K562 (cell line): ENCODE measurements at regions not wholly inside any gene's neighbourhood (a gene's known extent, or its start where the extent isn't known, plus 50 kb on each side); places are given as distances from the start of the nearest gene placed in this dataset.

ENCODE experiments used
- ATAC-seq: fragments of 200-7000 bp; cut with Tn5 transposase; 3 replicates; pipeline ENCODE4 v1.9.1; 2020; ENCODE audit warnings: moderate library complexity
- BruUV-seq: library from RNA; stranded (reverse); fragments of 400-500 nt; replicated peaks from 2 replicates; lab custom pipeline; 2021; lab: Mats Ljungman, UMichigan
- CTCF ChIA-PET: fragments of 300-600 bp; formaldehyde crosslinking; extraction: SDS; loops from one replicate; lab custom pipeline; 2021; ENCODE audit warnings: low intra/inter-chr PET ratio; lab: Yijun Ruan, JAX
- POLR2A ChIA-PET: fragments of 300-600, 350-650 bp; sonication (Branson Sonifier 250); formaldehyde crosslinking; extraction: SDS; loops from one replicate; lab custom pipeline; 2021; ENCODE audit warnings: antibody characterized with exemption, inconsistent platforms; lab: Yijun Ruan, JAX
- DNase-seq, 4 experiments: peaks; one replicate each; pipeline versions ENCODE4 v3.0.0 to v3.0.0-alpha.2; 2011 to 2018; ENCODE audit warnings: low spot score in 3 of 4, mixed read lengths in 3 of 4; ENCODE audit errors: extremely low read depth in 1 of 4
- FAIRE-seq: peaks from 2 replicates; lab custom pipeline; 2011; peaks lifted over from hg19 to GRCh38; lab: Jason Lieb, UNC
- H2AFZ ChIP-seq: 2 replicates; pipeline ENCODE4 v1.6.0; 2011; ENCODE audit warnings: low read depth, low read length, control low read depth, inconsistent platforms
- H3K27ac ChIP-seq: fragments of 200-600 bp; 3 replicates; pipeline ENCODE4 v1.8.0; 2011; ENCODE audit warnings: low read depth, mild to moderate bottlenecking, control low read depth, inconsistent platforms, low read length, moderate library complexity, mixed read lengths; ENCODE audit errors: extremely low read depth
- H3K27me3 ChIP-seq, 2 experiments: fragments of 300-600 bp in 1 of 2; 2 replicates in 1 of 2; 3 replicates in 1 of 2; pipeline versions ENCODE4 v1.6.0 to v1.8.0; 2011; ENCODE audit warnings: inconsistent platforms in 2 of 2, low read length in 2 of 2, mild to moderate bottlenecking in 1 of 2, mixed read lengths in 1 of 2, moderate library complexity in 1 of 2; ENCODE audit not compliant: control insufficient read depth in 2 of 2, insufficient read depth in 2 of 2
- H3K36me3 ChIP-seq: fragments of 300-600 bp; 3 replicates; pipeline ENCODE4 v1.8.0; 2011; ENCODE audit warnings: mild to moderate bottlenecking, low read length, inconsistent platforms; ENCODE audit not compliant: control insufficient read depth, insufficient read depth
- H3K4me1 ChIP-seq, 2 experiments: fragments of 200-600 bp in 1 of 2; replicated peaks in 1 of 2; 2 replicates in 1 of 2; 3 replicates in 1 of 2; pipeline versions ENCODE4 v1.5.1 to v1.8.0; 2011; ENCODE audit warnings: inconsistent platforms in 2 of 2, low read length in 2 of 2, mild to moderate bottlenecking in 1 of 2, mixed read lengths in 1 of 2, moderate library complexity in 1 of 2; ENCODE audit not compliant: control insufficient read depth in 2 of 2, insufficient read depth in 2 of 2
- H3K4me2 ChIP-seq: 2 replicates; pipeline ENCODE4 v1.6.1; 2011; ENCODE audit warnings: low read length, control low read depth, inconsistent platforms, mixed read lengths; ENCODE audit not compliant: insufficient read depth
- H3K4me3 ChIP-seq: fragments of 200-600 bp; sonication (generic), shearing (Covaris generic); 2 replicates; pipeline ENCODE4 v1.5.1; 2016; ENCODE audit warnings: control low read depth, inconsistent platforms
- H3K79me2 ChIP-seq: fragments of 200-600 bp; 3 replicates; pipeline ENCODE4 v1.8.0; 2011; ENCODE audit warnings: low read length, inconsistent platforms; ENCODE audit not compliant: control insufficient read depth, insufficient read depth
- H3K9ac ChIP-seq, 2 experiments: 2 replicates each; pipeline versions ENCODE4 v1.6.0 to v1.6.1; 2011; ENCODE audit warnings: low read depth in 2 of 2, low read length in 2 of 2, control low read depth in 1 of 2, inconsistent platforms in 1 of 2, mild to moderate bottlenecking in 1 of 2, mixed read lengths in 1 of 2; ENCODE audit not compliant: insufficient read depth in 1 of 2
- H3K9me1 ChIP-seq: one replicate; pipeline ENCODE4 v1.6.0; 2011; ENCODE audit warnings: inconsistent platforms, mild to moderate bottlenecking, low read length, moderate library complexity; ENCODE audit not compliant: control insufficient read depth, insufficient read depth
- H3K9me3 ChIP-seq: replicated peaks from 2 replicates; pipeline ENCODE4 v1.5.1; 2011; ENCODE audit warnings: low read depth, low read length, inconsistent platforms; ENCODE audit not compliant: control insufficient read depth, insufficient read depth
- H4K20me1 ChIP-seq: replicated peaks from 2 replicates; pipeline ENCODE4 v1.6.1; 2011; ENCODE audit warnings: low read length, inconsistent platforms, mixed read lengths; ENCODE audit not compliant: control insufficient read depth, insufficient read depth
- REST ChIP-seq, 2 experiments: fragments of 450-650 bp; formaldehyde crosslinking in 1 of 2; IDR thresholded peaks; 2 replicates each; pipeline versions ENCODE4 v1.4.0 to v1.6.1; 2014 to 2020; ENCODE audit warnings: mild to moderate bottlenecking in 2 of 2, borderline replicate concordance in 1 of 2, low read depth in 1 of 2
- WGBS: fragments of 100-300 bp; shearing (Covaris generic); methylation state at CpG from one replicate; pipeline ENCODE4 v1.1.6; 2016; ENCODE audit warnings: low coverage, mixed read lengths; ENCODE audit not compliant: insufficient coverage; ENCODE audit errors: missing lambda C conversion rate; 5-methylcytosine and 5-hydroxymethylcytosine counted together
- in situ Hi-C: fragments of 300-500 bp; cut with MboI; formaldehyde crosslinking; loops from 4 replicates; pipeline ENCODE4 v1.15.0; 2018; ENCODE audit warnings: inconsistent platforms, mixed read lengths
- intact Hi-C: fragments of 100-400 bp; cut with micrococcal nuclease; formaldehyde crosslinking; loops from 2 replicates; pipeline ENCODE4 v1.14.2; 2022

GRCh38 chr19:27833031-27833430 is 1379.9 kb downstream of the UQCRFS1 start:
- no peak overlapping the region for H3K4me3 ChIP-seq
- H3K9ac ChIP-seq, result no peak overlapping the region
- ChIA-PET POLR2A (no interaction called here), CTCF (no interaction called here)
- ATAC-seq (no peak), DNase-seq (no peak), FAIRE-seq (no peak)
- no peaks in the 10 kb centered on the region for H3K36me3 ChIP-seq
- no peaks in the 10 kb centered on the region for H3K9me3 ChIP-seq
- BruUV-seq, result no TSS peak
- 0% methylated on average over 1 of the region's 1 CpG for WGBS
- no peaks in the 10 kb centered on the region for H3K9me1 ChIP-seq
- H3K4me1 ChIP-seq, result no peaks in the 10 kb centered on the region
- H3K27me3 ChIP-seq, result no peaks in the 10 kb centered on the region
- H2AFZ ChIP-seq, result no peak overlapping the region
- H3K79me2 ChIP-seq, result no peaks in the 10 kb centered on the region
- H3K4me2 ChIP-seq, result no peak overlapping the region
- intact Hi-C loops, result no loop called here
- in situ Hi-C loops, result no loop called here
- no peaks in the 10 kb centered on the region for H4K20me1 ChIP-seq
- no peak overlapping the region for H3K27ac ChIP-seq
- no peak for TF ChIP-seq REST (IDR thresholded peaks at IDR 0.05; ENCODE audit: borderline replicate concordance)
- no peak for TF ChIP-seq REST (CRISPR knock-in tag; IDR thresholded peaks at IDR 0.05; ENCODE audit: low read depth)
